ENCODE measurements at regions not wholly inside any gene's neighbourhood (a gene's known extent, or its start where the extent isn't known, plus 50 kb on each side); places are given as distances from the start of the nearest gene placed in this dataset.

DNA sequence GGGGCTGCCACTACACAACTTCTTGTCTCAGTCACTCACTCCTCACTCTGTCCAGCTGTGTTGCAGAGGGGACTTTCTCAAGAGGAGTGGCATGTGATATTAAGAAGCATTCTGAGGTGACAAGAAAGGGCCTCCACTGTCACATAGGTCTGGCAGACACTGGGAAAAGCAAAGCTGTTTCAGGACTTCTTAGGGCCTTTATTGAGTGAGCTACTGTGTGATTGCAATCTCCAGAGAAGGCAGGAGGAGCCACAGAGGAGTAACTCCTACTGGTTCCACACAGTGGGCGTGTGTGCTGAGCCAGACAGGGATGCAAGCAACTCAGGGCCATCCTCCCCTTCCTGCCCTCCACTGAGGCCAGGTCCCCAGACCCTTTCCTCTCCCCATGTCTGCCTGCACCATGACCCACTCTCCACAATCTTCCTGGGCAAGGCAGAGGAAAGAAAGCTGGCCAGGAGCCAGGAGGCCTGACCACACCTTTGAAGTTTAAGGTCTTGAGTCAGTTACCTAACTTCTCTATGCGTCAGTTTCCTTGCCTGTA lies 262.0 kb upstream of the ZMIZ1 start:
- WGBS, 4 donors = 79 to 95% (median 91%) methylated on average over 2 of the region's 2 CpGs
- Histone ChIP-seq H3K27ac (no peak overlapping the region), H3K36me3 (replicated peaks in 1 of 2) (no peaks in the 10 kb centered on the region), H3K9me3 (replicated peaks in 1 of 3) (no peaks in the 10 kb centered on the region), H3K4me1 (replicated peaks in 1 of 2) (peaks cover 0 to 5% of the 10 kb centered on the region in 2 donors), H3K4me3 (no peak overlapping the region), H3K27me3 (no peaks in the 10 kb centered on the region)
- intact Hi-C loops (cut with DNase I) = no loop called here
- no peak for TF ChIP-seq POLR2A (IDR thresholded peaks at IDR 0.05)
- TF ChIP-seq, protein P1, sequence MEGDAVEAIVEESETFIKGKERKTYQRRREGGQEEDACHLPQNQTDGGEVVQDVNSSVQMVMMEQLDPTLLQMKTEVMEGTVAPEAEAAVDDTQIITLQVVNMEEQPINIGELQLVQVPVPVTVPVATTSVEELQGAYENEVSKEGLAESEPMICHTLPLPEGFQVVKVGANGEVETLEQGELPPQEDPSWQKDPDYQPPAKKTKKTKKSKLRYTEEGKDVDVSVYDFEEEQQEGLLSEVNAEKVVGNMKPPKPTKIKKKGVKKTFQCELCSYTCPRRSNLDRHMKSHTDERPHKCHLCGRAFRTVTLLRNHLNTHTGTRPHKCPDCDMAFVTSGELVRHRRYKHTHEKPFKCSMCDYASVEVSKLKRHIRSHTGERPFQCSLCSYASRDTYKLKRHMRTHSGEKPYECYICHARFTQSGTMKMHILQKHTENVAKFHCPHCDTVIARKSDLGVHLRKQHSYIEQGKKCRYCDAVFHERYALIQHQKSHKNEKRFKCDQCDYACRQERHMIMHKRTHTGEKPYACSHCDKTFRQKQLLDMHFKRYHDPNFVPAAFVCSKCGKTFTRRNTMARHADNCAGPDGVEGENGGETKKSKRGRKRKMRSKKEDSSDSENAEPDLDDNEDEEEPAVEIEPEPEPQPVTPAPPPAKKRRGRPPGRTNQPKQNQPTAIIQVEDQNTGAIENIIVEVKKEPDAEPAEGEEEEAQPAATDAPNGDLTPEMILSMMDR (IDR thresholded peaks at IDR 0.05) = no peak
- DNase-seq = no peak

DNA sequence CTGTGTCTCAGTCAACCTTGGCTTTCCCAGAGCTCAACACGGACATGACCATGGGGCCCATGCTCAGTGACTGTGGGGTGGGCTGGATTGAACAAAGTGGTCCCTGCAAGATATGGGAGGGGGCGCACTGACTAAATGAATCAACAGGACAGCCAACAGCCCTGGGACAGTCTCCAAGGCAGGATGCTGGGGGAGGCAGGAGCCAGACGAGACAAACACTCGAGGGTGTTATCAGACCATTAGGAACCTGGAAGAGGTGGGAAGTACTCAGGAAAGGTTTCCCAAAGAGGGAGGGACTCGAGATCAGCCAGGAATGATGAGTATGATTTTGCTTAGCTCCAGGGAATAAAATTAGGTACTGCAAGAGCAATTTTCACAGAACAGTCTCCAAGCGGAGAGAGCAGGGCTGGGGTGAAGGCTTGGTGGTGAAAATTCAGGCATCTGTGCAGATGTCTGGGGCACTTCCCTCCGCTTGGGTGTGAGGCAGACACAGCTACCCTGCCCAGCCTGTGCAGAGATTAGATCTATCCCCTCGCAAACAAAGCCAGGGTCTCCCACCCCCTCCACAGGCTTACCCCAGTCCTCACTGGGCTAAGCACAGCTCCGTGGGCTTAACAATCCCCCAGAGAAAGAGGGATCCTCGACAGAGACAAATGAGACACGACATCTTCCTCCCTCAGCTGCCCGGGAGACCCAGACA lies 261.1 kb upstream of the ZMIZ1 start:
- DNase-seq = no peak
- Histone ChIP-seq H3K27me3 (no peaks in the 10 kb centered on the region), H3K4me1 (replicated peaks in 1 of 2) (peaks cover 0 to 5% of the 10 kb centered on the region in 2 donors), H3K27ac (no peak overlapping the region), H3K4me3 (no peak overlapping the region), H3K36me3 (replicated peaks in 1 of 2) (no peaks in the 10 kb centered on the region), H3K9me3 (replicated peaks in 1 of 3) (no peaks in the 10 kb centered on the region)
- intact Hi-C loops (cut with DNase I) = no loop called here
- 83 to 88% (median 84%) methylated on average over 10 to 12 of the region's 12 CpGs for WGBS, 4 donors
- TF ChIP-seq, protein P1 (IDR thresholded peaks at IDR 0.05) = no peak
- no peak for TF ChIP-seq POLR2A (IDR thresholded peaks at IDR 0.05)

DNA sequence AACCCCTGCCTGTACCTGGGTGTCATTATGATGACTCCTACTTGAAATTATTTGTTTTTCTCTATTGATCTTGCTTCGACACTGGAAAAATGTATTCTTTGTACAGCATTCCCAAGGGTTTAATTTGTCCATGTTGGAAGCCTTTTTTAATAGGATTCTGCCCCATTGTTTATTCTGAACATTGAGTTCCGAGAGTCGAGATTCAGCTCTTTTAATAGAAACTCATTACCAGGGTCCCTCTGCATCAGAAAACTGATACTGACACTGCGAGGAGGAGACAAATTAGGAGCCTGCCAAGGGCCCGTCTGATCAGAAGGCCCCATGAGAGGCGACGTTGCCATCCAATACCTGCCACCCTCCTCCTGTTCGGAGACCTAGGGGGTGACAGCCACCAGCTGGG lies 260.5 kb upstream of the ZMIZ1 start:
- peaks cover 0 to 5% of the 10 kb centered on the region in 2 donors for H3K4me1 ChIP-seq (replicated peaks in 1 of 2)
- no peak overlapping the region for H3K4me3 ChIP-seq
- no peaks in the 10 kb centered on the region for H3K9me3 ChIP-seq (replicated peaks in 1 of 3)
- TF ChIP-seq, protein P1 (IDR thresholded peaks at IDR 0.05) = no peak
- TF ChIP-seq POLR2A (IDR thresholded peaks at IDR 0.05) = no peak
- no peak for DNase-seq
- H3K27ac ChIP-seq = no peak overlapping the region
- 81 to 91% (median 88%) methylated on average over 4 to 8 of the region's 8 CpGs for WGBS, 4 donors
- H3K36me3 ChIP-seq (replicated peaks in 1 of 2) = no peaks in the 10 kb centered on the region
- H3K27me3 ChIP-seq = no peaks in the 10 kb centered on the region
- intact Hi-C loops (cut with DNase I) = no loop called here

DNA sequence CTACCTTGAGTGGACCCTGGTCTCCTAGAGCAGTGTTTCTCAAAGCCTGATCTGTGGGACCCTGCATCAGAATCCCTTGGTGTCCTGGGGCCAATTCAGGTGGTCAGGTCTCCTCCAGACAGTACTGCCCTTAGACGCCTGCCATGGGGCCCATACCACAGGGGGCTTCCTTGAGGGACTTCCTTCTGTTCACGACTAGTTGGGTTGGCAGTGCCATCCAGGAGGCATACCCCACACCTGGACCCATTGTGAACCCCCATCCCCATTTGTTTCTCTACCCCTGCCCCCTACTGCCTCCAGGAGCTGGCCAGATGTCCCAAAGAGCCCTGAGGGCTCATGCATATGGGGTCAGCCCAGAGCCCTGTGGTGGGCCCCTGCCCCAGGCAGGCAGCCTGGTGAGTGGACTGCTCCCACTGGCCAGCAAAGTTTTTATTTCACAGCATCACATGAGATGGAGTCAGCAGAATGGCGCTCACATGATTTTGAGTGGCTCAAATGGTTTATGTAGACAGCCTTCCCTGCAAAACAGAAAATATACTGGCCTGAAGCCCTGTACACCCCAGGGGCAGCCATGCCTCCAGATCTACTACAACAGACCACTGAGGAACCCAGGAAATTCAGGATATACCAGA lies 259.9 kb upstream of the ZMIZ1 start:
- intact Hi-C loops (cut with DNase I) = no loop called here
- H3K36me3 ChIP-seq (replicated peaks in 1 of 2) = no peaks in the 10 kb centered on the region
- H3K9me3 ChIP-seq (replicated peaks in 1 of 3) = no peaks in the 10 kb centered on the region
- H3K4me1 ChIP-seq (replicated peaks in 1 of 2) = peaks cover 0 to 5% of the 10 kb centered on the region in 2 donors
- TF ChIP-seq, protein P1 (IDR thresholded peaks at IDR 0.05) = no peak
- no peak for TF ChIP-seq POLR2A (IDR thresholded peaks at IDR 0.05)
- no peak overlapping the region for H3K4me3 ChIP-seq
- DNase-seq = no peak
- WGBS, 4 donors = 86 to 100% (median 93%) methylated on average over 1 to 3 of the region's 3 CpGs
- no peak overlapping the region for H3K27ac ChIP-seq
- H3K27me3 ChIP-seq = no peaks in the 10 kb centered on the region
